Smooth muscle cell (in vitro differentiated cells): ENCODE measurements at regions not wholly inside any gene's neighbourhood (a gene's known extent, or its start where the extent isn't known, plus 50 kb on each side); places are given as distances from the start of the nearest gene placed in this dataset.

Experiments used
- DNase-seq: peaks from one replicate; lab custom pipeline; 2025; ENCODE audit not compliant: unreplicated experiment; lab: John Stamatoyannopoulos, UW
- H2AFZ ChIP-seq: fragments of 200-600 bp; sonication (generic); 2 replicates; pipeline ENCODE4 v1.6.0; 2016; ENCODE audit warnings: antibody characterized with exemption, low read depth, mild to moderate bottlenecking
- H3F3A ChIP-seq: fragments of 200-600 bp; sonication (generic); 2 replicates; pipeline ENCODE4 v1.6.0; 2017; ENCODE audit warnings: antibody characterized with exemption, low read depth
- H3K27ac ChIP-seq: fragments of 200-600 bp; sonication (generic); 2 replicates; pipeline ENCODE4 v1.5.1; 2016; ENCODE audit warnings: low read depth, mild to moderate bottlenecking
- H3K27me3 ChIP-seq: fragments of 200-600 bp; sonication (generic); 2 replicates; pipeline ENCODE4 v1.6.1; 2016; ENCODE audit warnings: low read depth, mild to moderate bottlenecking
- H3K36me3 ChIP-seq: fragments of 200-600 bp; sonication (generic); 2 replicates; pipeline ENCODE4 v1.5.1; 2016; ENCODE audit warnings: low read depth
- H3K4me1 ChIP-seq: fragments of 200-600 bp; sonication (generic); 2 replicates; pipeline ENCODE4 v1.5.1; 2016; ENCODE audit warnings: low read depth
- H3K4me2 ChIP-seq: fragments of 200-600 bp; sonication (generic); 2 replicates; pipeline ENCODE4 v1.6.0; 2016; ENCODE audit warnings: mild to moderate bottlenecking
- H3K4me3 ChIP-seq: fragments of 200-600 bp; sonication (generic); 2 replicates; pipeline ENCODE4 v1.5.1; 2016; ENCODE audit warnings: mild to moderate bottlenecking
- H3K79me2 ChIP-seq: fragments of 200-600 bp; sonication (generic); 2 replicates; pipeline ENCODE4 v1.6.0; 2016; ENCODE audit warnings: low read depth, mild to moderate bottlenecking
- H3K9ac ChIP-seq: fragments of 200-600 bp; sonication (generic); 2 replicates; pipeline ENCODE4 v1.6.0; 2016; ENCODE audit warnings: low read depth
- H3K9me3 ChIP-seq: fragments of 200-600 bp; sonication (generic); replicated peaks from 2 replicates; pipeline ENCODE4 v1.5.1; 2016; ENCODE audit warnings: low read depth
- H4K20me1 ChIP-seq: fragments of 200-600 bp; sonication (generic); 2 replicates; pipeline ENCODE4 v1.6.0; 2016; ENCODE audit warnings: low read depth
- WGBS: methylation state at CpG from one replicate; pipeline ENCODE4 v1.1.7; 2016; ENCODE audit warnings: low lambda C conversion rate; 5-methylcytosine and 5-hydroxymethylcytosine counted together
- TF ChIP-seq, protein P1 (sequence below): fragments of 200-600 bp; sonication (generic); IDR thresholded peaks from 2 replicates; pipeline ENCODE4 v1.5.1; 2017; ENCODE audit warnings: borderline replicate concordance, mild to moderate bottlenecking, antibody characterized with exemption; ENCODE audit not compliant: insufficient read depth, poor library complexity, severe bottlenecking

DNA sequence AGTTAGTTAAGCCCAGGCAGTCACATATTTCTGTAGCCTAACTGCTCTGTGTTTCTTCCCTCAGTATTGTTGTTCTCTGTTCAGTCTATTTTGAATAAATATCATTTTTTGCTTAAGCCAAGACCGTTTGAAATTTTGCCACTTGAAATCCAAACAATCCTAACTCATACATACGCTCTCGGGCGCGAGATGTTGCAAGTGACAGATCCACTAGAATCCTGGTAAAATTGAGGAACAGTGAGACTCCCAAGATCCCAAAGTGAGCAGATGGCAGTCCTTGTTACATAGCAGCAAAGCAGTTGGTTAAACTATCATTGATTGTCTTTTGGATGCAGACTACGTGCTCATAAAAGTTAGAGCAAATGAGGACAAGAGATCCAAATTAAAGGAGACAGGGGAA, 625.4 kb downstream of the TBL1XR1 start:
- H3K9me3 ChIP-seq: no peaks in the 10 kb centered on the region
- no peak overlapping the region for H3K27ac ChIP-seq
- no peaks in the 10 kb centered on the region for H3F3A ChIP-seq
- H4K20me1 ChIP-seq: no peaks in the 10 kb centered on the region
- TF ChIP-seq, protein P1, sequence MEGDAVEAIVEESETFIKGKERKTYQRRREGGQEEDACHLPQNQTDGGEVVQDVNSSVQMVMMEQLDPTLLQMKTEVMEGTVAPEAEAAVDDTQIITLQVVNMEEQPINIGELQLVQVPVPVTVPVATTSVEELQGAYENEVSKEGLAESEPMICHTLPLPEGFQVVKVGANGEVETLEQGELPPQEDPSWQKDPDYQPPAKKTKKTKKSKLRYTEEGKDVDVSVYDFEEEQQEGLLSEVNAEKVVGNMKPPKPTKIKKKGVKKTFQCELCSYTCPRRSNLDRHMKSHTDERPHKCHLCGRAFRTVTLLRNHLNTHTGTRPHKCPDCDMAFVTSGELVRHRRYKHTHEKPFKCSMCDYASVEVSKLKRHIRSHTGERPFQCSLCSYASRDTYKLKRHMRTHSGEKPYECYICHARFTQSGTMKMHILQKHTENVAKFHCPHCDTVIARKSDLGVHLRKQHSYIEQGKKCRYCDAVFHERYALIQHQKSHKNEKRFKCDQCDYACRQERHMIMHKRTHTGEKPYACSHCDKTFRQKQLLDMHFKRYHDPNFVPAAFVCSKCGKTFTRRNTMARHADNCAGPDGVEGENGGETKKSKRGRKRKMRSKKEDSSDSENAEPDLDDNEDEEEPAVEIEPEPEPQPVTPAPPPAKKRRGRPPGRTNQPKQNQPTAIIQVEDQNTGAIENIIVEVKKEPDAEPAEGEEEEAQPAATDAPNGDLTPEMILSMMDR: no peak
- no peak overlapping the region for H3K4me3 ChIP-seq
- H3K79me2 ChIP-seq: no peaks in the 10 kb centered on the region
- no peak overlapping the region for H3K4me2 ChIP-seq
- no peak overlapping the region for H2AFZ ChIP-seq
- WGBS: 94% methylated on average over 6 of the region's 6 CpGs
- DNase-seq: no peak
- no peak overlapping the region for H3K9ac ChIP-seq
- H3K27me3 ChIP-seq: no peaks in the 10 kb centered on the region
- H3K4me1 ChIP-seq: no peaks in the 10 kb centered on the region
- H3K36me3 ChIP-seq: no peaks in the 10 kb centered on the region

DNA sequence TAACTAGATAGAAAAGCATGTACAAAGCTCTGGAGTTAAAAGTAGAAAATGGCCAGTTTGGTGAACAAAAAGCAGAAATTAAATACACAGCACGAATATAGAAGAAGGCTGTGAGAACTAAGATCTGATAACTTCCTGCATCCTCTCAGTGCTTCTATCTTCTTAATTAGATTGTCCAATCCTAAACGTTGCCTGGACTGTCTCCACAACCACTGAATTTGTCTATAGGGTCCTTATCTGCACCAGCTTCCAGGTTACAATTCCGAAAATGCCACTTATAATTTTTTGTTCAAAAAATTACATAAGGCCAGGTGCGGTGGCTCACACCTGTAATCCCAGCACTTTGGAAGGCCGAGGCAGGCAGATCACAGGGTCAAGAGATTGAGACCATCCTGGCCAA, 626.3 kb downstream of the TBL1XR1 start:
- Histone ChIP-seq H3K4me1 (no peaks in the 10 kb centered on the region), H3K4me3 (no peak overlapping the region), H2AFZ (no peak overlapping the region), H3F3A (no peaks in the 10 kb centered on the region), H3K27me3 (no peaks in the 10 kb centered on the region), H3K4me2 (no peak overlapping the region), H3K79me2 (no peaks in the 10 kb centered on the region), H3K36me3 (no peaks in the 10 kb centered on the region), H4K20me1 (no peaks in the 10 kb centered on the region), H3K9me3 (no peaks in the 10 kb centered on the region), H3K9ac (no peak overlapping the region), H3K27ac (no peak overlapping the region)
- no peak for DNase-seq
- TF ChIP-seq, protein P1: no peak
- WGBS: 91% methylated on average over 5 of the region's 5 CpGs

DNA sequence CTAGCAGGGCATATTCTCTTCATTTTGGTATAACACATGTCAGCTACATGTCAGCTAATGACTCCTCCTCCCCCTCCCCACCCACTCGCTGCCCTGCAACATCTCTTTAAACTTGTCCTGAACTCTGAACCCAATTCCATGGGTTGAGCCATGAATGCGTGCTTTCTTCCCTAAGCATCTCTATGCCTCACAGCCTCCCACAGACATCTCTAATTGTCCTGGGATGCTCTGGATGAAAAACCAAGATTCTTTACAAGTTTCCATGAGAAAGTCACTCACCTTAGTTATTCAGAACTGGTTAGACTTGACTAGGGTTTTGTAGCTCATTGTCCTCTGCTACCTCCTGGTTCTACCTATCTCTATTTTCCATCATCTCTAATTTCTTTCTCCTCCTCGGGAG, 629.1 kb downstream of the TBL1XR1 start:
- H3K9me3 ChIP-seq: no peaks in the 10 kb centered on the region
- H2AFZ ChIP-seq: no peak overlapping the region
- no peaks in the 10 kb centered on the region for H3K4me1 ChIP-seq
- no peak overlapping the region for H3K4me3 ChIP-seq
- no peak for DNase-seq
- H3K27me3 ChIP-seq: no peaks in the 10 kb centered on the region
- H3F3A ChIP-seq: no peaks in the 10 kb centered on the region
- no peak overlapping the region for H3K4me2 ChIP-seq
- 78% methylated on average over 3 of the region's 3 CpGs for WGBS
- no peaks in the 10 kb centered on the region for H3K79me2 ChIP-seq
- TF ChIP-seq, protein P1: no peak
- no peaks in the 10 kb centered on the region for H4K20me1 ChIP-seq
- H3K27ac ChIP-seq: no peak overlapping the region
- no peaks in the 10 kb centered on the region for H3K36me3 ChIP-seq
- no peak overlapping the region for H3K9ac ChIP-seq

DNA sequence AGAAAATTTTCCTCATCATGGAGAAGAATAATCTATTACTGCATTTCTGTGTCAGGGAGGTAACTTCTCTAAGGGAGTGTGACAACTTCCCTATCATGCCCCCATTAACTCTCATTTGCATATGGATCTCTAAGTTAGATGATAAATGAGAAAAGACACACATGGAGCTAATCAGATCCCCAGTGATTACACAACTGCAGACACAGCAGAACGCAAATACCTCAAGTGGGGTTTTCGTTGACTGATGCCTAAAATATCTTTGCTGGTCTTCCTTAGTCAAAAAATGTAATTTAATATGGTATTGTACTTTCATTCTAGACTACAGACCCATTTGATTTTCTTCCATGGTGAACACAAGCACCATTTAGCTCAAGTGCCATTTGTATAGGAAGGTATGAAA, 630.5 kb downstream of the TBL1XR1 start:
- no peak for DNase-seq
- no peaks in the 10 kb centered on the region for H3F3A ChIP-seq
- H3K9ac ChIP-seq: no peak overlapping the region
- H3K79me2 ChIP-seq: no peaks in the 10 kb centered on the region
- H3K4me1 ChIP-seq: no peaks in the 10 kb centered on the region
- no peak overlapping the region for H3K27ac ChIP-seq
- H2AFZ ChIP-seq: no peak overlapping the region
- no peaks in the 10 kb centered on the region for H4K20me1 ChIP-seq
- no peaks in the 10 kb centered on the region for H3K36me3 ChIP-seq
- TF ChIP-seq, protein P1: no peak
- WGBS: 90% methylated on average over 2 of the region's 2 CpGs
- H3K4me3 ChIP-seq: no peak overlapping the region
- no peaks in the 10 kb centered on the region for H3K9me3 ChIP-seq
- no peaks in the 10 kb centered on the region for H3K27me3 ChIP-seq
- H3K4me2 ChIP-seq: no peak overlapping the region
